ENCODE measurements at regions not wholly inside any gene's neighbourhood (a gene's known extent, or its start where the extent isn't known, plus 50 kb on each side); places are given as distances from the start of the nearest gene placed in this dataset.

- no peak for DNase-seq
Measured at GRCh38 chr12:91994208-91994797, 151.3 kb downstream of the BTG1 start.

DNA sequence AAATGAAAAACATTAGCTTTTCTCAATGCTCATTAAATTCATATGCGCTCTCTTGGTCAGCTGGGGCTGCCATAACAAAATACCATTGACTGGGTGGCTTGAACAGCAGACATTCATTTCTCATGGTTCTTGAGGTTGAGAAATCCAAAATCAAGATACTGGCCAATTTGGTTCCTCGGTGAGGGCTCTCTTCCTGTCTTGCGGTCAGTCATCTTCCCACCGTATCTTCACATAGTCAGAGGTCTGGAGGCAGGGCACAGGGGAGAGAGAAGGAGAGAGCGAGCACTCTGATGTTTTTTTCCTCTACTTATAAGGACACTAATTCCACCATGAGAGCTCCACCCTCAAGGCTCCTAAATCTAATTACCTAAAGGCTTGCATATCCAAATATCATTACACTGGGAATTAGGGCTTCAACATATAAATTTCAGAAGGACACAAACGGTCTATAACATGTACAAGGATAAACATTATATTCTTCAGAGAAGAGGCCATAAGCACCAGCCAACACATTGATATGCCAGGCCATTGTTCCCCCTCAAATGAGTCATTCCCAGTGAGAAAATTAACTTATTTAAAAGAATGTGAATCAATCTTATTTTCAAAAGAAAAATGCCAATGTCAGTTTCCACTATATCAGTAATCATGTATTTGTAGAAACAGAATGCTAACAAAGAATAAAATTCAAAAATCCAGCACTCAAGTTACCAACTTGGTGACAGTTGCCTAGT is 152.2 kb downstream of the BTG1 start:
- DNase-seq, result no peak

- DNase-seq, result peak; percentile 80
Measured at GRCh38 chr12:91991399-91992187, 154.1 kb downstream of the BTG1 start.

DNA sequence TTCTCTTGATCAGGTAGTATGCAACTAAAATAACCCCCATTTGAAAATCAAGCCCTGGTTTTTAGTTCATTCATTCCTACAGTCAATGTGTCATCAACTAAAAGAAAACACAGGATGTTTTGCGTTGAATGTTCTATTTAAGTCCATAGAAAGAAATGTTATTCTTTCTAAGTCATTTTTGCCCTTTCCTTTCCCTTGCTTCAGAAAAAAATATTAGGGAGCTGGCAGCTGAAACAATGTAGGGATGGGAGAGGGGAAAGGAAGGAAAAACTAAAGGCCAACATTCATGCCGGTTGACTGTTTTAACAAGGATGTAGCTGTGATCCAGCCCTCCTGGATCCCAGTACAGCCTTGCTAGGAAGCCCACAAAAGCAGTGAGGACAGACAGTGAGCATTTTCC is 155.1 kb downstream of the BTG1 start:
- no peak for DNase-seq

- no peak for DNase-seq
Measured at GRCh38 chr12:91989143-91989542, 156.5 kb downstream of the BTG1 start.

- no peak for DNase-seq
Measured at GRCh38 chr12:91988086-91988923, 157.3 kb downstream of the BTG1 start.

DNA sequence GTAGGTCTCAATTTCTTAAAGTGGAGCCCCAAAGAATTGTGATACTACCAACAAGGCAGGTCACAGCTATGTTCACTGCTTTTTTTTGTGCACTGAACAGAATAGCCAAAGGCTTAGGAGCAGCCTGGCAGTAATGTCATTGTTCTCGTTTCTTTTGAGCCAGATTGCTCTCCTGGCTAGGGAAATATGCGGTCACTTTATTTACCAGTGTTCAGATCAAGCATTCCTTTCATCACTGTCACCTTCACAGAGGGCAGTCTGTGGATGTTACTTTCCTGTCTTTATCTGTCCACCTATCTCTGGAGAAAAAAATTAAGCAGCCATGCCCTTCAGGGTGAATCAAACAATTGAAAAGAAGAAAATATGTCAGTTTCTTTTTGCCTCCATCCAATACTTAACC is 159.6 kb downstream of the BTG1 start:
- DNase-seq, result no peak

- no peak for DNase-seq
Measured at GRCh38 chr12:91985002-91985787, 160.5 kb downstream of the BTG1 start.

DNA sequence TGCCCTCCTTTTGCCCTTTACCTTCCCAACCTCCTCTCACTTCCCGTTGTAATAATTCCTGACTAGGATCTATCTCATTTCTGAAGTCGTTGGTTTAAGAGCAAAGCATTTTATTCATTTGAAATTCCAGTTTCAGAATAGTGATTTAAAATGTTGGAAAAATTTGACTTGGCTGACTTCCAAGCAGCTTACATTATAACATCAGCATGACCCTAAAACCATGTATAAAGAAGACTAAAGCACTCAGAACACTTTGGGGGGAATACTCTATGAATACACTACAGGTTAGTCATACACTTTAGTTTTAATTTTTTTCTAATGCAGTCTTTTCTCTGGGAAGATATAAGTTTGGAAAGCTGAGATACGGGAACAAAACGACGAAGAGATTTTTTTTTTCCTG is 161.1 kb downstream of the BTG1 start:
- DNase-seq, result no peak

GRCh38 chr12:91983935-91984334 is 161.7 kb downstream of the BTG1 start:
- no peak for DNase-seq

DNA sequence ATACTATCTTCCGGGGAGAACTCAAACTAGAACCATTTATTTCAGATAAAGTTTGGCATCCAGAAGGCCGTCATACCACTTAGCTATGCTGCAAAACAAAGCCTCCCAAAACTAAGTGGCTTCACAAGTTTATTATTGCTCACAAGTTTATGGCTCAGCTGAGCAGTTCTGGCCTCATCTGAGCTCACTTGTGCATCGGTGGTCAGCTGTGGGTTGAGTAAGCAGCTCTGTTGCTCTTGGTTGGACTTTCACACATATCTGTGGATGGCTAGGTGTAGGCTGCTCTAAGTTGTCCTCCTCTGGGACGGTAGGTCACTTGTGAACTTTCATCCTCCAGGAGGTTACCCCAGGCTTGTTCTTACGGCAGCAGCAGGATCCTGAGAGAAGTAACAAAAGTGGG is 162.7 kb downstream of the BTG1 start:
- DNase-seq, result no peak

DNA sequence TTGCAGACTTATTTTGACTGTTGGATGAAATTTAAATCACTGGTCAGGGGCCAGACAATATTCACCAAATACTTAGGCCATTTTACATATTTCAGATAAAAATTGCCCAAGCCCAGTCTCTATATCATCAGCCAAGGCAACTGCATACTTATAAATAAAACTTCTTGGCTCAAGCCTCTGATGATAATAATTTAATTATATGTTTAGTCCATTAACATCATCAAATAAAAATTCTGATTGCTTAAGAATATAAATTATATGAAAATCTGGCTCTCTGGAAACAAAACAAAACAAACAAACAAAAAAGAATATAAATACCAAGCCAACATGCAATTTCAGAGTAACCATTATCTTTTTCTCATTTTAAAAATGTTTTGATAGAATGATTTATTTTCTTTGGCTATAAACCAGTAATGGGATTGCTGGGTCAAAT is 165.2 kb downstream of the BTG1 start:
- no peak for DNase-seq

GRCh38 chr12:91978143-91978542 is 167.5 kb downstream of the BTG1 start:
- DNase-seq, result peak; percentile 81

DNA sequence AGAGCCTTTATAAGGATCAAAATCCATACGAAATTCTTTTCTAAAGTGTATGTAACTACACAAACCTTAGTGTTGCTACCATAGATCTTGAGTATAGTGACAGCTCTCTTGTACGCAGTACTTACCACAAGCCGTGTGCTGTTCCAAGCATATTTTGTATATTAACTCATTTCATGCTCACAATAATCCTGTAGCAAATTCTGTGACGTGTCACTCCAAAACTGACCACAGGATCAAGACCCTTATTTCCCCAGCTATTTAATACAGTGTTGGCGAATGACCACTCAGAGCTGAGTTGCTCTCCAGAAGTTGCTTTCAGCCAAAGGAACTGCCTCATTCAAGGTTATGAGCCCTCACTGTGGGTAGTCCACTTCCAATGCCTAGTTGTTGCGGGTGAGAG is 169.8 kb downstream of the BTG1 start:
- no peak for DNase-seq

- DNase-seq, result no peak
Measured at GRCh38 chr12:91974541-91975085, 171.0 kb downstream of the BTG1 start.

- no peak for DNase-seq
Measured at GRCh38 chr12:91973813-91974212, 171.8 kb downstream of the BTG1 start.

DNA sequence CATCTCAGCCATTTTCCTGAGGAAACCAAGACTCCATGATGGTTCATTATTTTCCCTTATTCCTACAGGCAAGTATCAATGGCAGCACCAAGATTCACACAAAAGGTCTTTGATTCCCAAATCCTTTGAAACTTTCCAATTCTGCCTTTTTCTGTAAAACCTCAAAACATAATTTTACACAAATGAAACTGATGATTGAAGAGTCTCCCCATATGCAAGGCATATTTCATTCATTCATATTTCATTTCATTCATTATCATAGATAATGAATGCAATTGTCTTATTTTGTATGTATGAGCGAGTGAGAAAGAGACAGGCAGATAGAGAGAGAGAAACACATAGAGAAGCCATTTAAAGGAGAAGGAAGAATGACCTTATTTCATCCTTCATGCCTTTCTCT is 172.8 kb downstream of the BTG1 start:
- no peak for DNase-seq

DNA sequence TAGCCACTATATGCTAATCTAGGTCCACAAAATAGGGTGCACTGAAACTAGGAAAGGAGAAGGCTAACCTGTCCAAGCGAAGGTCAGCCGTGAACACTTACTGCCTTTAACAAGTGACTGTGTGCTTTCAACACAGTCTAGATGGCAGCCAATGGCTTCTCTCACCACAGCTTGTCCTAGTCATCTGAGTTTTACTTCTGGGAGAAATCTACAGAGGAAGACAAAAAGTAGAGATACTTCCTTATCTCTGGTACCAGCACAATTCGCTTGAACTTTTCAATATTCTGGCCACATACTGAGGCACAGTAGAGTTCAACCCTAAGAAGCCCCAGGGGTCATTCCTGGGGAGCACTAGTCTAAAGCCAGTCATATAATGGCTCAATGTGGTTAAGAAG is 176.9 kb downstream of the BTG1 start:
- no peak for DNase-seq

DNA sequence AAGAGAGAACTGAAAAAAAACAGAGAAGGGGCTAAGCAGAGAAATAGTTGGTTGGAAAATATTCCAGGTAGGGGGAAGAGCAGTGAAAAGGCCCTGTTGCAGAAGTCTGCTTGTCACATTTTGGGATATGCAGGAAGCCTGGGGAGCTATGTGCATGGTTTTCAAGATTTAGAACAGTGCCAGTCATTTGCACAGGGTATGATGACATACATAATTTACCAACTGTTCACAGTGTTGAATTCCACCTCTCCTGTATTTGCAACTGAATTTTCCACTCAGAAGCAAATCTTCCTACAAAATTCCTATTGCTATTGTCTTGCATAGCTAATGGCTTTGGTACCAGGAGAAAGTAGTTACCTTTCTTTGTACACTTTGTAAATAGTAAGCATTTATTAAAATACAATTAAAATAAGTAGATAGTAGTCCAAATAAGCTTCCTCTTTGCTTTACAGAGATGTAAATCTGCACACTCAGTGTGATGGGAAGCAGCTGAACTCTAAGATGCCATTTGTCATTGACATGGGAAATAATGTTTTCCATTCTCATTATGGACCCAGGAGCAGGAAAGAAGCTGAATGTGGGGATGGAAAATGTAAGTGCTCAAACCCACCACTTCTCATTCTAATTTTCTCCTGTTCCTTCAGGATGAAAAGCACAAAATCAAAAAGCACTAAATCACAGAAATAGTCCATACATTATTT is 177.4 kb downstream of the BTG1 start:
- no peak for DNase-seq

DNA sequence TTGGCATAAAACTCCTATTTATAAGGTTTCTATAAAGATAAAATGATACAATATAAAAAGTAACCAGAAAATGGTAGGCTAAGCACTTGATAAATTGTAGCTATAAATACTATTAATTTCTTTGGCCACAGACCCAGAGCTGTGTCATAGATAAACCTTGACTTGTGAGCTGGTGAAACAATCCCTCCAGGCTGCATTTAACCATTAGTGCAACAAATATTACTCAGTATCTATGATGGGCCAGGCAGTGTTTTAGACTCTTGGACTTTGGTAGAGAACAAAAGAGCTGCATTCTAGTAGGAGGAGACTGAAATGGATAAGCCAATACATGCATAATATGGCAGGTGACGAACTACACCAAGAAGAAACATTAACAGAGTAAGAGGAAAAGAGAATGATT is 178.1 kb downstream of the BTG1 start:
- DNase-seq, result no peak

DNA sequence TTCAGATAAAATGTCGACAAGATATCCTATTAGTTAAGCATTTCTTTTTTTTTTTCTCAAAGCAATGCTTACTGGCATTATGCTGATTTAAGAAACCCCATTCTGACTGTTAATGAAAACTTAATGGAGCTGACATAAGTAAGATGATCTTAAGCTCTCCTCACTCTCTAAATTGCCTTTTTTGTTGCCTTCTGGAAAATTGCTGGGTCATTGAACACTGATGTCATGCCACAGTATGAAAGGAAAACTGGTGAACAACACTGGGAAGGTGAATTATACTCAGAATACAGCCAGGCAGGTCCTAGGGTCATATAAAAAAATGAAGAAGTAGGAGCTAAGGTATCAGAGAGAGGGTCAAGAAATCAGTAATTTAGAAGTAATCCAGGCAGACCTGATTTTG is 179.9 kb downstream of the BTG1 start:
- DNase-seq, result no peak

Data from CD4-positive, alpha-beta T cell treated with Interleukin-4 for 4 hours (primary cell).